K562 (cell line): ENCODE measurements at regions not wholly inside any gene's neighbourhood (a gene's known extent, or its start where the extent isn't known, plus 50 kb on each side); places are given as distances from the start of the nearest gene placed in this dataset.

Source experiments
- ATAC-seq: fragments of 200-7000 bp; cut with Tn5 transposase; 3 replicates; pipeline ENCODE4 v1.9.1; 2020; ENCODE audit warnings: moderate library complexity
- BruUV-seq: library from RNA; stranded (reverse); fragments of 400-500 nt; replicated peaks from 2 replicates; lab custom pipeline; 2021; lab: Mats Ljungman, UMichigan
- CTCF ChIA-PET: fragments of 300-600 bp; formaldehyde crosslinking; extraction: SDS; loops from one replicate; lab custom pipeline; 2021; ENCODE audit warnings: low intra/inter-chr PET ratio; lab: Yijun Ruan, JAX
- POLR2A ChIA-PET: fragments of 300-600, 350-650 bp; sonication (Branson Sonifier 250); formaldehyde crosslinking; extraction: SDS; loops from one replicate; lab custom pipeline; 2021; ENCODE audit warnings: antibody characterized with exemption, inconsistent platforms; lab: Yijun Ruan, JAX
- DNase-seq, 4 experiments: peaks; one replicate each; pipeline versions ENCODE4 v3.0.0 to v3.0.0-alpha.2; 2011 to 2018; ENCODE audit warnings: low spot score in 3 of 4, mixed read lengths in 3 of 4; ENCODE audit errors: extremely low read depth in 1 of 4
- FAIRE-seq: peaks from 2 replicates; lab custom pipeline; 2011; peaks lifted over from hg19 to GRCh38; lab: Jason Lieb, UNC
- H2AFZ ChIP-seq: 2 replicates; pipeline ENCODE4 v1.6.0; 2011; ENCODE audit warnings: low read depth, low read length, control low read depth, inconsistent platforms
- H3K27ac ChIP-seq: fragments of 200-600 bp; 3 replicates; pipeline ENCODE4 v1.8.0; 2011; ENCODE audit warnings: low read depth, mild to moderate bottlenecking, control low read depth, inconsistent platforms, low read length, moderate library complexity, mixed read lengths; ENCODE audit errors: extremely low read depth
- H3K27me3 ChIP-seq, 2 experiments: fragments of 300-600 bp in 1 of 2; 2 replicates in 1 of 2; 3 replicates in 1 of 2; pipeline versions ENCODE4 v1.6.0 to v1.8.0; 2011; ENCODE audit warnings: inconsistent platforms in 2 of 2, low read length in 2 of 2, mild to moderate bottlenecking in 1 of 2, mixed read lengths in 1 of 2, moderate library complexity in 1 of 2; ENCODE audit not compliant: control insufficient read depth in 2 of 2, insufficient read depth in 2 of 2
- H3K36me3 ChIP-seq: fragments of 300-600 bp; 3 replicates; pipeline ENCODE4 v1.8.0; 2011; ENCODE audit warnings: mild to moderate bottlenecking, low read length, inconsistent platforms; ENCODE audit not compliant: control insufficient read depth, insufficient read depth
- H3K4me1 ChIP-seq, 2 experiments: fragments of 200-600 bp in 1 of 2; replicated peaks in 1 of 2; 2 replicates in 1 of 2; 3 replicates in 1 of 2; pipeline versions ENCODE4 v1.5.1 to v1.8.0; 2011; ENCODE audit warnings: inconsistent platforms in 2 of 2, low read length in 2 of 2, mild to moderate bottlenecking in 1 of 2, mixed read lengths in 1 of 2, moderate library complexity in 1 of 2; ENCODE audit not compliant: control insufficient read depth in 2 of 2, insufficient read depth in 2 of 2
- H3K4me2 ChIP-seq: 2 replicates; pipeline ENCODE4 v1.6.1; 2011; ENCODE audit warnings: low read length, control low read depth, inconsistent platforms, mixed read lengths; ENCODE audit not compliant: insufficient read depth
- H3K4me3 ChIP-seq: fragments of 200-600 bp; sonication (generic), shearing (Covaris generic); 2 replicates; pipeline ENCODE4 v1.5.1; 2016; ENCODE audit warnings: control low read depth, inconsistent platforms
- H3K79me2 ChIP-seq: fragments of 200-600 bp; 3 replicates; pipeline ENCODE4 v1.8.0; 2011; ENCODE audit warnings: low read length, inconsistent platforms; ENCODE audit not compliant: control insufficient read depth, insufficient read depth
- H3K9ac ChIP-seq, 2 experiments: 2 replicates each; pipeline versions ENCODE4 v1.6.0 to v1.6.1; 2011; ENCODE audit warnings: low read depth in 2 of 2, low read length in 2 of 2, control low read depth in 1 of 2, inconsistent platforms in 1 of 2, mild to moderate bottlenecking in 1 of 2, mixed read lengths in 1 of 2; ENCODE audit not compliant: insufficient read depth in 1 of 2
- H3K9me1 ChIP-seq: one replicate; pipeline ENCODE4 v1.6.0; 2011; ENCODE audit warnings: inconsistent platforms, mild to moderate bottlenecking, low read length, moderate library complexity; ENCODE audit not compliant: control insufficient read depth, insufficient read depth
- H3K9me3 ChIP-seq: replicated peaks from 2 replicates; pipeline ENCODE4 v1.5.1; 2011; ENCODE audit warnings: low read depth, low read length, inconsistent platforms; ENCODE audit not compliant: control insufficient read depth, insufficient read depth
- H4K20me1 ChIP-seq: replicated peaks from 2 replicates; pipeline ENCODE4 v1.6.1; 2011; ENCODE audit warnings: low read length, inconsistent platforms, mixed read lengths; ENCODE audit not compliant: control insufficient read depth, insufficient read depth
- CREM ChIP-seq: IDR thresholded peaks from 2 replicates; pipeline ENCODE4 v1.6.1; 2014; ENCODE audit warnings: antibody characterized with exemption, low read depth
- GATA2 ChIP-seq: sonication (generic); formaldehyde crosslinking; IDR thresholded peaks from 2 replicates; pipeline ENCODE4 v1.4.0; 2020; ENCODE audit warnings: mild to moderate bottlenecking, missing genetic modification reagents
- IRF1 ChIP-seq: sonication (generic); formaldehyde crosslinking; IDR thresholded peaks from 2 replicates; pipeline ENCODE4 v1.8.0; 2022; ENCODE audit warnings: missing genetic modification reagents, mild to moderate bottlenecking, borderline replicate concordance
- NUFIP1 ChIP-seq: fragments of 450-650 bp; IDR thresholded peaks from 2 replicates; pipeline ENCODE4 v1.6.1; 2018; ENCODE audit not compliant: partially characterized antibody
- PCBP2 ChIP-seq: fragments of 200-400 bp; formaldehyde crosslinking; IDR thresholded peaks from 2 replicates; pipeline ENCODE4 v1.6.1; 2018; ENCODE audit warnings: low read length, low read depth, mild to moderate bottlenecking, moderate library complexity; ENCODE audit not compliant: poor library complexity, severe bottlenecking
- SAP30 ChIP-seq: fragments of 200-600 bp; sonication (generic); IDR thresholded peaks from 2 replicates; pipeline ENCODE4 v1.6.1; 2012; ENCODE audit warnings: borderline replicate concordance, low read depth, mild to moderate bottlenecking, moderate library complexity, low read length, control low read depth, inconsistent platforms; ENCODE audit not compliant: insufficient read depth, poor library complexity, severe bottlenecking
- ZNF277 ChIP-seq: fragments of 250-450 bp; sonication (Bioruptor Pico); IDR thresholded peaks from 2 replicates; pipeline ENCODE4 v1.8.0; 2022; ENCODE audit warnings: inconsistent platforms, mild to moderate bottlenecking, moderate library complexity, borderline replicate concordance
- WGBS: fragments of 100-300 bp; shearing (Covaris generic); methylation state at CpG from one replicate; pipeline ENCODE4 v1.1.6; 2016; ENCODE audit warnings: low coverage, mixed read lengths; ENCODE audit not compliant: insufficient coverage; ENCODE audit errors: missing lambda C conversion rate; 5-methylcytosine and 5-hydroxymethylcytosine counted together
- in situ Hi-C: fragments of 300-500 bp; cut with MboI; formaldehyde crosslinking; loops from 4 replicates; pipeline ENCODE4 v1.15.0; 2018; ENCODE audit warnings: inconsistent platforms, mixed read lengths
- intact Hi-C: fragments of 100-400 bp; cut with micrococcal nuclease; formaldehyde crosslinking; loops from 2 replicates; pipeline ENCODE4 v1.14.2; 2022

- Histone ChIP-seq H3K4me1 (peaks cover 5 to 7% of the 10 kb centered on the region in 2 experiments; a peak in 4 of 5 replicates), H3K27ac (no peak overlapping the region), H3K4me2 (no peak overlapping the region), H3K9me1 (no peaks in the 10 kb centered on the region), H3K79me2 (no peaks in the 10 kb centered on the region), H3K36me3 (no peaks in the 10 kb centered on the region), H3K9me3 (no peaks in the 10 kb centered on the region), H3K9ac (no peak overlapping the region), H2AFZ (no peak overlapping the region), H4K20me1 (no peaks in the 10 kb centered on the region), H3K4me3 (no peak overlapping the region), H3K27me3 (no peaks in the 10 kb centered on the region)
- no TSS peak for BruUV-seq
- ATAC-seq, result no peak
- in situ Hi-C loops, result no loop called here
- TF ChIP-seq IRF1 (CRISPR knock-in tag) (no peak), ZNF277 (no peak), CREM (no peak), NUFIP1 (no peak), PCBP2 (no peak), GATA2 (CRISPR knock-in tag) (no peak), SAP30 (no peak)
- FAIRE-seq, result no peak
- intact Hi-C loops, result no loop called here
- ChIA-PET POLR2A (no interaction called here), CTCF (no interaction called here)
- DNase-seq, result no peak
- 10% methylated on average over 6 of the region's 6 CpGs for WGBS
These were observed 105.9 kb upstream of the CELF4 start for GRCh38 chr18:37671530-37671929.
